Colonic mucosa (tissue), 4 donors: ENCODE measurements at regions not wholly inside any gene's neighbourhood (a gene's known extent, or its start where the extent isn't known, plus 50 kb on each side); places are given as distances from the start of the nearest gene placed in this dataset.

ENCODE experiments used
- DNase-seq: peaks from one replicate; pipeline ENCODE4 v3.0.0-alpha.2; 2020
- H3K27ac ChIP-seq: fragments of 200-600 bp; one replicate; pipeline ENCODE4 v1.8.0; 2021
- H3K27me3 ChIP-seq: fragments of 200-600 bp; one replicate; pipeline ENCODE4 v1.8.0; 2021
- H3K36me3 ChIP-seq: fragments of 200-600 bp; one replicate; pipeline ENCODE4 v1.8.0; 2021
- H3K4me1 ChIP-seq: fragments of 200-600 bp; one replicate; pipeline ENCODE4 v1.8.0; 2021; ENCODE audit warnings: mild to moderate bottlenecking
- H3K4me3 ChIP-seq: fragments of 200-600 bp; one replicate; pipeline ENCODE4 v1.8.0; 2021
- H3K9ac ChIP-seq, 2 donors: one replicate each; pipeline ENCODE4 v1.7.0; 2013; ENCODE audit warnings: control low read depth in 2 of 2, low read depth in 2 of 2, low read length in 2 of 2
- H3K9me3 ChIP-seq: fragments of 200-600 bp; one replicate; pipeline ENCODE4 v1.8.0; 2021
- CTCF ChIP-seq: fragments of 200-600 bp; IDR thresholded peaks from one replicate; pipeline ENCODE4 v1.8.0; 2022; ENCODE audit warnings: antibody characterized with exemption, mild to moderate bottlenecking
- intact Hi-C: fragments of 100-400 bp; cut with DNase I; formaldehyde crosslinking; loops from one replicate; pipeline ENCODE4 v1.14.1; 2022
- donor health status: healthy.
- donor health status: DM: no; HTN: no; CAD: no.
- donor health status: DM: no; HTN: no; CAD: no.

GRCh38 chr5:121695307-121695706, 156.4 kb upstream of the FTMT start:
- H3K9ac ChIP-seq, result no peak overlapping the region
- H3K4me3 ChIP-seq, result no peak overlapping the region
- H3K27ac ChIP-seq, result no peak overlapping the region
- H3K36me3 ChIP-seq, result no peaks in the 10 kb centered on the region
- intact Hi-C loops, result no loop called here
- no peak for DNase-seq
- no peaks in the 10 kb centered on the region for H3K4me1 ChIP-seq
- no peaks in the 10 kb centered on the region for H3K9me3 ChIP-seq
- H3K27me3 ChIP-seq, result no peaks in the 10 kb centered on the region
- TF ChIP-seq CTCF, result no peak

DNA sequence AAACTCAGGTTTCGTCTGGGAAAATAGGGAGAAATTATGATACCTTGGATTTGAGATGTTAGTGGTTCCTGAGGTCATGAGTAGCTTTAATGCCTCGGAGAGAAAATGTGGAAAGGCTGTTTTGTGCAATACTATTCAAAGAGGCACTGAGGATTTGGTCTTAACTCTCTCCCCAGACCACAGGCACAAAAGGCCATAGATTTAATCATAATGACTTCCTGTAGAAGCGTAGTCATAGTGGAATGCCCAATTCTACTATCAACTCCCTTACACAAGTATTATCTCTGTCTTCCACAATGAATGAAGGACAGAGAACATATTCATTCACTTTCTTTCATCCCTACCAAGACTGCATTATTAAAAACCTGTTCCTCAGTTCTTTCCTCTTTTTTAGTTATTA, 153.0 kb upstream of the FTMT start:
- no peaks in the 10 kb centered on the region for H3K9me3 ChIP-seq

DNA sequence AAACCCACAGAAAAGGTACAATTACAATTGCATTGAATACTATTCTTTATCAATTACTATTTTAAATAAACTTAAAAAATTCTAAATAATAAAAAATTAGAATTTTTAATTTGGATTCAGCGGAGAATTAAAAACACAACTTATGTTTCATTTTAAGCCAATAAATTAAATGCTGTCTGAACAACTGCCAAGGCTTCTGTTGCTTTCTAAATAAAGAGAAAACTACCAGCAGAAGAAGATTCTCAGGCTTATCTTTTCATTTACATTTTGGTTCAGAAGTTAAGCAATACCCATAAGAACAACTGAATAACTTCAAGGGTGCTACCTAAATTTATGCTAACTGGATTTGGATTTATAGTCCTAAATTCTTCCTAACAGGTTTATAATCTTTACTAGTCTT, 150.0 kb upstream of the FTMT start:
- Histone ChIP-seq H3K9ac (no peak overlapping the region), H3K27ac (no peak overlapping the region), H3K36me3 (no peaks in the 10 kb centered on the region), H3K9me3 (no peaks in the 10 kb centered on the region), H3K27me3 (no peaks in the 10 kb centered on the region), H3K4me3 (no peak overlapping the region), H3K4me1 (no peaks in the 10 kb centered on the region)
- TF ChIP-seq CTCF, result no peak
- DNase-seq, result no peak
- intact Hi-C loops, result no loop called here

More for the DNA sequence above, 153.0 kb upstream of the FTMT start:
- Histone ChIP-seq H3K27ac (no peak overlapping the region), H3K27me3 (no peaks in the 10 kb centered on the region), H3K4me3 (no peak overlapping the region), H3K36me3 (no peaks in the 10 kb centered on the region), H3K9ac (no peak overlapping the region), H3K4me1 (no peaks in the 10 kb centered on the region)
- no peak for DNase-seq
- no peak for TF ChIP-seq CTCF
- intact Hi-C loops, result no loop called here

DNA sequence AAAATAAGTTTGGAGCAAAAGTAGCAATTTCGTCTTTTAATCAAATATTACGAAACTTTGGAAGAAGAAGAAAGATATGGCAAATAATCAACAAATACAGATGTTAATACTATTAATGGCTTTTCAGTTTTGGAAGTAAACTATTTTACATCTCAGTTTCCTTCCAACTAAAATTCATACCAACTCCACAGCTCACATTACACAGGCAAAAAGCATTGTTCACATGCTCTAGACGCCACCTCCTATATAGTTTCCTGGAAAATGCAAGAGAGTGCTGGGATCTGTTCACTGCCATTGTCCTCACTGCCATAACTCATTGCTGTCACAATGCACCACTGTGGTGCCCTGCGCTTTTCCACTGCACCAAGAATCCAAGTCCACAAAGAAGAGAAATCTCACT, 149.0 kb upstream of the FTMT start:
- no peaks in the 10 kb centered on the region for H3K36me3 ChIP-seq
- no peaks in the 10 kb centered on the region for H3K27me3 ChIP-seq
- TF ChIP-seq CTCF, result no peak
- H3K9ac ChIP-seq, result no peak overlapping the region
- H3K4me1 ChIP-seq, result no peaks in the 10 kb centered on the region
- intact Hi-C loops, result no loop called here
- no peak overlapping the region for H3K4me3 ChIP-seq
- no peak overlapping the region for H3K27ac ChIP-seq
- DNase-seq, result no peak
- H3K9me3 ChIP-seq, result no peaks in the 10 kb centered on the region

DNA sequence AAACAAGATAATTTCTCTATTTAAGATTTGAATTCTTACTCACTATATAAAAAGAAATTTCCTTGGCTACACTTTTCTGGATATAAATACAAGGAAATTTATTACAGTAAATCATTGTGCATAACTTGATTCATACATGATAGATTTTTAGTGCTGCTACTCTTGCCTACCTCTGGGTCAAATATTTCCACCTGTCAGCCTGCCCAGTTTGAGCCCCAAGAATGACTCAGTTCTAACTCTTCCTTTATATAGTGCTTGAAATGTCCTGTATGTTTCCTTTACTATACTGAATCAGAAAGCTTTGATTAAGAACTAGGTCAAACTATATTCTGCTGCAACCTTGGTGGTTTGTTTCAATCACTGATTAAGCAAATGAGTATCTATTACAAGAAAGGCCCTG, 147.4 kb upstream of the FTMT start:
- no peak overlapping the region for H3K9ac ChIP-seq
- H3K27me3 ChIP-seq, result no peaks in the 10 kb centered on the region
- no peaks in the 10 kb centered on the region for H3K9me3 ChIP-seq
- intact Hi-C loops, result no loop called here
- TF ChIP-seq CTCF, result no peak
- no peaks in the 10 kb centered on the region for H3K4me1 ChIP-seq
- DNase-seq, result no peak
- H3K36me3 ChIP-seq, result no peaks in the 10 kb centered on the region
- H3K4me3 ChIP-seq, result no peak overlapping the region
- H3K27ac ChIP-seq, result no peak overlapping the region

DNA sequence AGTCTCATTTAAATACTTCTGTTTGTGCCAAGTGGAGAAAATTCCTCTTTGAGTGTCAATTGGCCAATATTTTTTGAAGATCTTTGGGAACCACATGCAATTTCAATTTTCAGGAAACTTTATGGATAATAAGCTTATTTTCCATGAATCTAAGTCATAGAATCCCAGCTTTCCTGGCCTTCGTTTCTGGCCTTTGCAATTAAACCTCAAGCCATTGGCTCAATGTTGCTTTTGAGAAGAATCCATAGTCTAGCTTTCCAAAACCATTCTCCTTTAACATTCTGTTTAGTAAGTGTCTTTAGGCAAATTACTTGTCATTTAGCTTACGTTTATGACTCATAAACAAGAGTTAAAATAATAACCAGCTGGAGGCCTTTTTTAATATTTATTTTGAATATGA, 145.0 kb upstream of the FTMT start:
- H3K27ac ChIP-seq, result no peak overlapping the region
- intact Hi-C loops, result no loop called here
- no peak overlapping the region for H3K4me3 ChIP-seq
- H3K27me3 ChIP-seq, result no peaks in the 10 kb centered on the region
- no peaks in the 10 kb centered on the region for H3K36me3 ChIP-seq
- H3K9me3 ChIP-seq, result no peaks in the 10 kb centered on the region
- H3K9ac ChIP-seq, result no peak overlapping the region
- DNase-seq, result no peak
- H3K4me1 ChIP-seq, result no peaks in the 10 kb centered on the region
- TF ChIP-seq CTCF, result no peak
